DOHH2 (cell line): ENCODE measurements at regions not wholly inside any gene's neighbourhood (a gene's known extent, or its start where the extent isn't known, plus 50 kb on each side); places are given as distances from the start of the nearest gene placed in this dataset.

Source experiments
- CTCF ChIP-seq: fragments of 200-600 bp; sonication (generic); IDR thresholded peaks from one replicate; pipeline ENCODE4 v1.5.1; 2014; ENCODE audit warnings: antibody characterized with exemption, mild to moderate bottlenecking, low read depth, low read length; ENCODE audit not compliant: poor library complexity, severe bottlenecking
- EZH2phosphoT487 ChIP-seq: fragments of 200-600 bp; sonication (generic); IDR thresholded peaks from 2 replicates; pipeline ENCODE4 v1.6.1; 2017; ENCODE audit warnings: borderline replicate concordance, mild to moderate bottlenecking, antibody characterized with exemption, low read length, moderate library complexity, mixed read lengths

- TF ChIP-seq CTCF: no peak
- TF ChIP-seq EZH2phosphoT487: no peak
Measured at GRCh38 chr6:130699742-130700141, 127.5 kb upstream of the SMLR1 start.
